NCI-H2171 treated with DMSO at 0.1 percent for 48 hours (cell line): ENCODE measurements at regions not wholly inside any gene's neighbourhood (a gene's known extent, or its start where the extent isn't known, plus 50 kb on each side); places are given as distances from the start of the nearest gene placed in this dataset.

Source experiments
- DNase-seq: peaks from one replicate; lab custom pipeline; 2025; lab: John Stamatoyannopoulos, UW

GRCh38 chr5:2910401-2911175, 159.1 kb upstream of the IRX2 start:
- DNase-seq = no peak

DNA sequence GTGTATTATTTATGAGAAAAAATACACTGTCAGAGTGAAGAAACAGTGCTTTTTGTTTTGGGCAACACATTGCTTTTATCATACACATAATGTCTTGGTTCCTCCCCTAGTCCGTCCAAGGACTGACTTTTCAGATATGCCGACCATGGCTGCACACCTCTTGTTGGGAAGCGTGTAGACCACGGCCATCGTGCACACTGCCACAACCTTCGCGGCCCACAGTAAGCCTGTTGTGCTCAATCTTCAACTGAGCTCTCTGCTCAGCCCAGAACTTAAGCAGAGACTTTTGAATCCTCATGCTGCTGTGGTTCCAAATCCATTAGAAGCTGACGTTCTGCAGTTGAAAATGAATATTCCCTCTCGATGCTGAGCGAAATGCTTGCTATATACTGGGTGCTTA, 157.6 kb upstream of the IRX2 start:
- DNase-seq = no peak

- no peak for DNase-seq
These were observed 156.6 kb upstream of the IRX2 start for GRCh38 chr5:2908086-2908485.

DNA sequence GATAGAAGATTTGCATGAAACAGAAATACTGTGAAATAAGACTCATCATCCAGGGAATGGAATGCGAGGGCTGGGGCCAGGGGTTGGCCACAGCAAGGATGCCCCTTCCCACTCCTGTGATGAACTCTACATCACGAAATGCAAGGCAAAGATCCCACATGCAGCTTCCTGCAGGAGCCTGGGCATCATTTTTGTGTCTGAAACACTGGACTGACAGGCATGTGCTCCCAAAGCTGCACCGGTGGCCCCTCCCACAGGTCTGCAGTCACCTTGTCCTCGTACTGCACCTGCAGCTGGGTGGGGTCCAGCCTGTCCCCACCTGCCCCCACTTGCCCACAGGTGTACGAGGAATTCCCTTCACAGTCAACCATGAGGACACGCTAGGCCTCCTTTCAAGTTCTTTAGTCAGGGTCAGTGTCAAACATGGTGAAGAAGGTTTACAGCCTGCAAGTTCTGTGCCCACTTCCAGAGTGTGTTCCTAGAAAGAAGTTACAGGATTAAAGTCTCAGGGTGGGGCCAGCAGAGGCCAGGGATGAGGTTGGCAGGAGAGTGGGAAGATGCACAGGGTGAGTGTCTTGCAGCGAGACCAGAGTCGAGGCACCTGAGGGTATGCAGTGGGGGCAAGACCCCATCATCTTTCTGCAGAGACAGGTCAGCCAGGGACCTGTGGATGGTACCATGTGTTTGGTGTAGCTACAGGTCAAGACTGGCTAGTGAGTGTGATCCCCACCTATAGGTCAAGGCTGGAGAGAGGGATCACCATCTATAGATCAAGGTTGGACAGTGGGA, 155.0 kb upstream of the IRX2 start:
- no peak for DNase-seq

DNA sequence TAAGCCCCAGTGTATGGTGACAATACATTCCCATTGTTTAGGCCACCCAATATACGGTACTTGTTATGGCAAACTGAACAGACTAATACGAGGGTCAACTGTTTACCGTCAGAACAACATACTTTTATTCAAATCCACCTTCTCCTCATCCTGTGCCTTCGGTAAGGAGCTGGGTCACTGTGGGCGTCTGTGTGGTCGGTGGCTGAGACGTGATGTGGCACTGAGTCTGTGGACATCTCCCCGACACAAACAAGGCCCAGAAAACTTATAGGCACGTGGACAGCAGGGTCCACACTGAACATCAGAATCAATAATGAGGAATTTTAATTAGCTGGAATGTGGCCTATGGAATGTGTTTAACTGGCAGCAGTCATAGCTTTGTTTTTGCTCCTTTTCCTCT, 154.3 kb upstream of the IRX2 start:
- DNase-seq = no peak

DNA sequence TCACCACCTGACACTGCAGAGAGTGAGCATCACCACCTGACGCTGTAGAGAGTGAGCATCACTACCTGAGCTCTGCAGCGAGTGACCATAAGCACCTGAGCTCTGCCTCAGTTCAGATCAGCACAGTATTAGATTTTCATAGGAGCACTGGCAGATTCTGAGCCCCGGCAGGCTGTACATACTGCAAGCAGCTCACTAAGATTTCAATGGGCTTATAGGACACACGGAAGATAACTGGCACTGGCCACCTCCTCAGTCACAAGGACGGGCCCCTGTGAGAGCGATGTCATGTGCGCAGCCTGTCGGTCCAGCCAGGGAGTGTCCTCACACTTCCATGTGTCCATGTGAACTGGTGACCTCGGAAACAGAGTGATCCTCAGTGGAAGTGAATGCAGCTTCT, 153.5 kb upstream of the IRX2 start:
- no peak for DNase-seq

DNA sequence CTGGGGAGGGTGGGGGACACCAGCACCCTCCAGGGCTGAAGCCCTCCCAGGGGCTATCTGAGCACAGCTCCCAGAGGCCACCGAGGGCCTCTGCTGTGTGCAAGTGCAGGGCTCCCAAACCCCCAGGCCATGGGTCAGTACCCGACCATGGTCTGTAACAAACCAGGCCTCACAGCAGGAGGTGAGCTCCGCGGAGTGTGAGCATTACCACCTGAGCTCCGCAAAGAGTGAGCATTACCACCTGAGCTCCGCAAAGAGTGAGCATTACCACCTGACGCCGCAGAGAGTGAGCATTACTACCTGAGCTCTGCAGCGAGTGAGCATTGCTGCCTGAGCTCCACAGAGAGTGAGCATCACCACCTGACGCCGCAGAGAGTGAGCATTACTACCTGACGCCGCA, 152.9 kb upstream of the IRX2 start:
- DNase-seq = no peak

- DNase-seq = no peak
These were observed 152.2 kb upstream of the IRX2 start for GRCh38 chr5:2903451-2904395.

DNA sequence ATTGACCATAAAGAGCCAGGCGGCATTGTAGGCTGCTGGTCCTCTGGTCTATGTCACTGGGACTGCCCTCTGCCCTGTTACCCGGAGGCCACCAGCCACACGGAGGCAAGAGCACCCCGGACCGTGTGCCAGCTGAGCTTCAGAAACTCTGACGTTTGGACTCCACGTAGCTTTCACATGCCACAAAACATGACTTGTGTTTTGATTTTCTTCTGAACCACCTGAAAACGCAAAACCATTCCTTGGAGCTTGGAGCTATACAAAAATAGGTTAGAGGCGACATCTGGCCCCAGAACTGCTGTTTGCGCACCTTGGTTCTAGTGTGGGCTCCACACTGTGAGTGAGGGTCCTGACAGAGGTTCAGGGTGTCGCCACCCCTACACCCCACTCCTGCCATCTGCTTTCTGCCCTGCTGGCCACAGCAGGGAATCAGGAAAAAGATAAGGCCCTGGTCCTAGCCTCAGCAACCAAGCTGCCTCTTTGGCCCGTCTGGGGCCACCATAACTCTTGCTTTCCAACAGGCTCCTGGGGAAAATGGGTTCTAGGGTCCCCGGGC, 151.3 kb upstream of the IRX2 start:
- DNase-seq = no peak

- no peak for DNase-seq
These were observed 150.7 kb upstream of the IRX2 start for GRCh38 chr5:2902186-2902585.

GRCh38 chr5:2901511-2901910, 150.0 kb upstream of the IRX2 start:
- DNase-seq = no peak

- no peak for DNase-seq
These were observed 149.6 kb upstream of the IRX2 start for GRCh38 chr5:2901096-2901495.

DNA sequence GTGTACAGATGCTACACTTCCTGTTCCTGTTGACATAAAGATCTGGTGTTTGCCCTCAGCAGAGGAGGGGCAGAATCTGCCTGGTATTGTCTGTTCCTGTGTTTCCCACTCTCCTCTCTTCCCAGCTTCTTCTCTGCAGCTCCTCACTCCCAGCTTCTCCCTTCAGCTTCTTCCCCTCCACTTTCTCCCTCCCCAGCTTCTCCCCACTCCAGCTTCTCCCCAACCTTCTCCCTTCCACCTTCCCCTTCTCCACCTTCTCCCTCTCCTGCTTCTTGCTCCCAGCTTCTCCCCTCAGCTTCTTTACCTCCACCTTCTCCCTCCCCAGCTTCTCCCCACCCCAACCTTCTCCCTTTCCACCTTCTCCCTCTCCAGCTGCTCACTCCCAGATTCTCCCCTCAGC, 148.9 kb upstream of the IRX2 start:
- peak; percentile 33 for DNase-seq

DNA sequence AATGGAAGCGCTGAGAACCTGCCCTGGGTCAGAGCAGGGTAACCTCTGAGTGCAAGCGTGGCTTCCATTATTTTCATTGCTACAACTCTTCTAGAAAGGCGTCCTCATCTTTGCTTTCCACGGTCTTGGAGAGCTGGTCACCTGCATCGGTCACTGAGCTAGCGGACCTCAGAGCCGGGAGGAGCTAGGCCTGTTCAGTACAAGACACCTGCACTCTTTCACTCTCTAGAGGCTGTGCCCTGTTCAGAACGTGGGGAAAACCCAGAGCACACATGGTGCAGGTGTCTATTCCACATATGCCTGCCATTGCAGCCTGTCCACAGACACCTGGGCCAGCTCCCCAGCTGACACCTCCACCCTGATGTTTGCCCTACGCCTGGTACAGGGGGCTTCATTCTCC, 147.8 kb upstream of the IRX2 start:
- no peak for DNase-seq

DNA sequence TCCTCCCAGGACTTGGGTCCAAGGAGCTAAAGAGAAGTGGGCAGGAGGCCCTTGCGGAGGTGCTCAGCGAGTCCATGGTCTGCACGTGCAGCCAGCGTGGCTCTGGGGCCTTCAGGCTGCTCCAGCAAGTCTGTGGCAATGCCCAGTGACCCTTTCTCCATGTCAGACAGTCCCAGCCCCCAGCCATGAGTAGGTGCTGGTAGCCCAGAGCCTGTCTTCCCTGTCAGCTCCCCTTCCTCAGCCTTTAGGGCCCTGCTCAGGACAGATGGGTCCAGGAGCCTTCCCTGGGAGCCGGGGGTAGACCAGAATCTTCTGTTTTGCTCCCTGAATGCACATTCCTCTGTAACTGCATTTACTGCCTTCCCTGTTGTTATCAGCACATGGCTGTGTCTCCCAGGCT, 147.2 kb upstream of the IRX2 start:
- DNase-seq = no peak

- no peak for DNase-seq
These were observed 145.9 kb upstream of the IRX2 start for GRCh38 chr5:2897276-2897961.

DNA sequence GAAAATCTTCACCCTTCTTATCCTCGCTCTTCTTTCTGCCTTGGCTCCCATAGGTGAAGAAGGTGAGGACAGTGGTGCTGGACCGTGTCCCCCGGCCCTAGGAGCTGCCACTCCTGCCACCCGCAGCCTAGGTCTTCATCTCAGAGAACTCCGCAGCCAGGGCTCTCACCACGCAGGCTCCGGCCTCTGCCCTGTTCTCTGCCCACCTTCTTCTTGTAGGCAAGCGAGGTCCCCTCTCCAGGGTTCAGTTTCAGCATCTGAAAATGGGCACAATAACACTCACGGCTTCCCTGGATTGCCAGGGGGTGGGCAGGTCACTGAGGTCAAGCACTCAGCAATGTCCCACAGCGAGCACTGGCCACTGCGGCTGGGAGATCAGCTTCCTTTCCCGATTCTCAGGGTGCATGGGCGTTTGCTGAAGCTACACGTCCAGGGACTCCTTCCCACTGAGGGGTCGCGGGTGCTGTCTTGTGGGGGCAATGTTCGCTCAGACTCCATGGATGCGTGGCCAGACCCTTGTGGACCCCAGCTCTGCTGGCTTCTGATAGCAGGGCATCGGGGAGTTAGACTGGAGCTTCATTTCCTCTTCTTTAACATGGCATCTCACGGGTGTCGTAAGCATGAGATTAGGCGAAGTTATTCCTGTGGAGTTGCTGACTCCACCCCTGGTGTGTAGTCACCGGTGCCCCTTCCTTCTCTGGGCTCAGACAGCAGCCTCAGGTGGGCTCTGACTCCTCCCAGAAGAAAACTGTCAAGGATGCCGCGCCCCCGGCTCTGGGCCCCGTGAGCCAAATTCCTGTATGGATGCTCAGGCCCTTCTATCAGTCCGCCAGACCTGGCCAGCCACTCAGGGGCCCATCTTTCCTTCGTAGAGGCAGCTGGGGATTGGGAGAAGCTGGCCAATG, 145.1 kb upstream of the IRX2 start:
- DNase-seq = no peak

DNA sequence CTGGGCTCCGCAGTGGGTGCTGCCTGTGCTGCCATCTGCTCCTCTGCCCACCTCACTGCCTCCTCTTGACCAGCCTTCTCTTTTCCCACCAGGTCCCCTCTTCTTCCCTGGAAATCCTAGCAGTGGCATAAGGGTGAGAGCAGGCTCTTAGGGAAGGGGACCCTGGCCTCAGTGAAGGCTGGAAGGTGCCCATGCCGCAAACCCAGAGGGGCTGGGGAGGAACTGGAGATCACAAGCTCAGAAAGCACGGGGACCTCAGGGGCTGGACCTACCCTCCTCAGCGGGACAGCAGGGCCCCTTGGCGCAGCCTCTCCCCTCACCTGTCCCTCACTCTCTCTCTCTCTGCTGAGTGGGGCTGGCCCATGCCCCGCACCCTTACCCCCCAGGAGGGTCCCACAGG, 144.4 kb upstream of the IRX2 start:
- no peak for DNase-seq

DNA sequence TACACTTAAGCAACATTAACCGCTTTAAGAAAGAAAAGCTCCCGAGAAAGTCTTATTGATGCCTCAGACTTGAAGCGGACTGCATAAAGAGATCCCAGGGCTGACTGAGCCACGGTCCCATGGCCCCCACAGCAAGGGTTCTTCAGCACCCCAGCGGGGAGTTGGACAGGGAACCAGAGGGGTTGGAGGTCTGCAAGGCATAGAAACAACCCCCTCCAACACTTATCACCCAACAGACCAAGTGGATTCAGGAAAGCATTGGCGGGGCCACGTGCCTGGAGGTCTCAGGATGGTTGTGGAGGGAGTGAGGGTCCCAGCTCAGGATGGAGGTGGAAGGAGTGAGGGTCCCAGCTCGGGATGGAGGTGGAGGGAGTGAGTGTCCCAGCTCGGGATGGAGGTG, 143.7 kb upstream of the IRX2 start:
- no peak for DNase-seq

DNA sequence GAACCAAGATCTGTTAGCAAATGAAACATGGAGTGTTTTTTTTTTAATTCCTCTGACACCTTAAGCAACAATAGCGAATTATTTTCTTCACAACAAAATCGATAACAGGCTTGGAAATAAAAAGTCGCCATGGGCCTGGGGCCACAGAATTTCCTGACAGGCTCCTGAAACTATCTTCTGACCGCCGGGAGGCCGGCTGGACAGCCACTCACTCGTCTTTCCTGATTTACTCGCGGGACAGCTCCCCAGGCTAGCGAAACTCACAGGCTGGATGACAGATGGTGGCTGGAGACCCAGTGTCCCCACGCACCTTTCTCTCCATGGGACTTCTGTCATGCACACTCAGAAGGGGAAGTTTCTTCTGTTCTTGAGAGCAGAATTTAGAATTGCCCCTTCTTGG, 143.3 kb upstream of the IRX2 start:
- DNase-seq = no peak

- no peak for DNase-seq
These were observed 142.8 kb upstream of the IRX2 start for GRCh38 chr5:2894316-2894715.
